ENCODE measurements at regions not wholly inside any gene's neighbourhood (a gene's known extent, or its start where the extent isn't known, plus 50 kb on each side); places are given as distances from the start of the nearest gene placed in this dataset.

- TF ChIP-seq, protein P1, sequence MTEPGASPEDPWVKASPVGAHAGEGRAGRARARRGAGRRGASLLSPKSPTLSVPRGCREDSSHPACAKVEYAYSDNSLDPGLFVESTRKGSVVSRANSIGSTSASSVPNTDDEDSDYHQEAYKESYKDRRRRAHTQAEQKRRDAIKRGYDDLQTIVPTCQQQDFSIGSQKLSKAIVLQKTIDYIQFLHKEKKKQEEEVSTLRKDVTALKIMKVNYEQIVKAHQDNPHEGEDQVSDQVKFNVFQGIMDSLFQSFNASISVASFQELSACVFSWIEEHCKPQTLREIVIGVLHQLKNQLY (CRISPR knock-in tag; IDR thresholded peaks at IDR 0.05), result no peak
- TF ChIP-seq, protein P2, sequence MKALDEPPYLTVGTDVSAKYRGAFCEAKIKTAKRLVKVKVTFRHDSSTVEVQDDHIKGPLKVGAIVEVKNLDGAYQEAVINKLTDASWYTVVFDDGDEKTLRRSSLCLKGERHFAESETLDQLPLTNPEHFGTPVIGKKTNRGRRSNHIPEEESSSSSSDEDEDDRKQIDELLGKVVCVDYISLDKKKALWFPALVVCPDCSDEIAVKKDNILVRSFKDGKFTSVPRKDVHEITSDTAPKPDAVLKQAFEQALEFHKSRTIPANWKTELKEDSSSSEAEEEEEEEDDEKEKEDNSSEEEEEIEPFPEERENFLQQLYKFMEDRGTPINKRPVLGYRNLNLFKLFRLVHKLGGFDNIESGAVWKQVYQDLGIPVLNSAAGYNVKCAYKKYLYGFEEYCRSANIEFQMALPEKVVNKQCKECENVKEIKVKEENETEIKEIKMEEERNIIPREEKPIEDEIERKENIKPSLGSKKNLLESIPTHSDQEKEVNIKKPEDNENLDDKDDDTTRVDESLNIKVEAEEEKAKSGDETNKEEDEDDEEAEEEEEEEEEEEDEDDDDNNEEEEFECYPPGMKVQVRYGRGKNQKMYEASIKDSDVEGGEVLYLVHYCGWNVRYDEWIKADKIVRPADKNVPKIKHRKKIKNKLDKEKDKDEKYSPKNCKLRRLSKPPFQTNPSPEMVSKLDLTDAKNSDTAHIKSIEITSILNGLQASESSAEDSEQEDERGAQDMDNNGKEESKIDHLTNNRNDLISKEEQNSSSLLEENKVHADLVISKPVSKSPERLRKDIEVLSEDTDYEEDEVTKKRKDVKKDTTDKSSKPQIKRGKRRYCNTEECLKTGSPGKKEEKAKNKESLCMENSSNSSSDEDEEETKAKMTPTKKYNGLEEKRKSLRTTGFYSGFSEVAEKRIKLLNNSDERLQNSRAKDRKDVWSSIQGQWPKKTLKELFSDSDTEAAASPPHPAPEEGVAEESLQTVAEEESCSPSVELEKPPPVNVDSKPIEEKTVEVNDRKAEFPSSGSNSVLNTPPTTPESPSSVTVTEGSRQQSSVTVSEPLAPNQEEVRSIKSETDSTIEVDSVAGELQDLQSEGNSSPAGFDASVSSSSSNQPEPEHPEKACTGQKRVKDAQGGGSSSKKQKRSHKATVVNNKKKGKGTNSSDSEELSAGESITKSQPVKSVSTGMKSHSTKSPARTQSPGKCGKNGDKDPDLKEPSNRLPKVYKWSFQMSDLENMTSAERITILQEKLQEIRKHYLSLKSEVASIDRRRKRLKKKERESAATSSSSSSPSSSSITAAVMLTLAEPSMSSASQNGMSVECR (CRISPR knock-in tag; IDR thresholded peaks at IDR 0.05; ENCODE audit: borderline replicate concordance), result no peak
Measured at GRCh38 chr13:61654481-61654880, 238.8 kb upstream of the PCDH20 start (continued).

DNA sequence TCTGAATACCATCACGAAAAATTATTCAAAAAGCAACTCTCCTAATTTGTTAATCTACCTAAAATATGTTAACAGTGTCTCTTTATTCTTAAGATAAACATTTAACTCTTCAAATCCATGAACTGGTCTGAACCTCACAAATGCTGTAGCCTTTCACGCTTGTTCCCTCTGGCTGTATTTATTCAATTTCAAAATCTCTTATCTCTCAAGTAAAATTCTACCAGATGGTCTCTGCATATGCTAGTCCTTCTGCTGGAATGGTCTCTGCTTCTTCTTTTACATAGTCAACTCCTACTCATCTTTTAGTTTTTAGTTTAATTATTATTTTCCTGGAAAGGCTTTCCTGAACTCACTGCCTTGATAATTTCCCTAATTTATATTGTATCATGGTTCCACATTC is 232.9 kb upstream of the PCDH20 start:
- ChIA-PET POLR2A (no interaction called here), CTCF (no interaction called here)
- H3K4me1 Mint-ChIP-seq, result no peaks in the 10 kb centered on the region
- no peak for TF ChIP-seq NFE2L1 (CRISPR knock-in tag; IDR thresholded peaks at IDR 0.05)
- H3K27me3 Mint-ChIP-seq (ENCODE audit: low read depth), result no peaks in the 10 kb centered on the region
- no peak overlapping the region for H3K4me3 Mint-ChIP-seq
- no peak for DNase-seq (ENCODE audit: low spot score)
- H3K27ac Mint-ChIP-seq, result no peak overlapping the region
- peaks cover under 1% of the 10 kb centered on the region; the same call in 1 of the 2 replicates for H3K9me3 Mint-ChIP-seq
- no peaks in the 10 kb centered on the region for H3K36me3 Mint-ChIP-seq
- no peak for ATAC-seq

GRCh38 chr13:61612192-61612591 is 196.5 kb upstream of the PCDH20 start:
- H3K4me1 Mint-ChIP-seq, result peaks cover 13% of the 10 kb centered on the region
- TF ChIP-seq CREB1 (CRISPR knock-in tag; IDR thresholded peaks at IDR 0.05) (no peak), EMX1 (CRISPR knock-in tag; IDR thresholded peaks at IDR 0.05) (no peak), SMAD4 (CRISPR knock-in tag; IDR thresholded peaks at IDR 0.05) (no peak), ATF2 (CRISPR knock-in tag; IDR thresholded peaks at IDR 0.05; ENCODE audit: borderline replicate concordance, low read depth) (no peak), IRF1 (CRISPR knock-in tag; IDR thresholded peaks at IDR 0.05) (no peak), ATF3 (CRISPR knock-in tag; conservative IDR thresholded peaks at IDR 0.05) (no peak), GTF2I (CRISPR knock-in tag; conservative IDR thresholded peaks at IDR 0.05) (no peak)
- TF ChIP-seq, protein P3, sequence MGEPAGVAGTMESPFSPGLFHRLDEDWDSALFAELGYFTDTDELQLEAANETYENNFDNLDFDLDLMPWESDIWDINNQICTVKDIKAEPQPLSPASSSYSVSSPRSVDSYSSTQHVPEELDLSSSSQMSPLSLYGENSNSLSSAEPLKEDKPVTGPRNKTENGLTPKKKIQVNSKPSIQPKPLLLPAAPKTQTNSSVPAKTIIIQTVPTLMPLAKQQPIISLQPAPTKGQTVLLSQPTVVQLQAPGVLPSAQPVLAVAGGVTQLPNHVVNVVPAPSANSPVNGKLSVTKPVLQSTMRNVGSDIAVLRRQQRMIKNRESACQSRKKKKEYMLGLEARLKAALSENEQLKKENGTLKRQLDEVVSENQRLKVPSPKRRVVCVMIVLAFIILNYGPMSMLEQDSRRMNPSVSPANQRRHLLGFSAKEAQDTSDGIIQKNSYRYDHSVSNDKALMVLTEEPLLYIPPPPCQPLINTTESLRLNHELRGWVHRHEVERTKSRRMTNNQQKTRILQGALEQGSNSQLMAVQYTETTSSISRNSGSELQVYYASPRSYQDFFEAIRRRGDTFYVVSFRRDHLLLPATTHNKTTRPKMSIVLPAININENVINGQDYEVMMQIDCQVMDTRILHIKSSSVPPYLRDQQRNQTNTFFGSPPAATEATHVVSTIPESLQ (CRISPR knock-in tag; IDR thresholded peaks at IDR 0.05), result no peak
- TF ChIP-seq, protein P4, sequence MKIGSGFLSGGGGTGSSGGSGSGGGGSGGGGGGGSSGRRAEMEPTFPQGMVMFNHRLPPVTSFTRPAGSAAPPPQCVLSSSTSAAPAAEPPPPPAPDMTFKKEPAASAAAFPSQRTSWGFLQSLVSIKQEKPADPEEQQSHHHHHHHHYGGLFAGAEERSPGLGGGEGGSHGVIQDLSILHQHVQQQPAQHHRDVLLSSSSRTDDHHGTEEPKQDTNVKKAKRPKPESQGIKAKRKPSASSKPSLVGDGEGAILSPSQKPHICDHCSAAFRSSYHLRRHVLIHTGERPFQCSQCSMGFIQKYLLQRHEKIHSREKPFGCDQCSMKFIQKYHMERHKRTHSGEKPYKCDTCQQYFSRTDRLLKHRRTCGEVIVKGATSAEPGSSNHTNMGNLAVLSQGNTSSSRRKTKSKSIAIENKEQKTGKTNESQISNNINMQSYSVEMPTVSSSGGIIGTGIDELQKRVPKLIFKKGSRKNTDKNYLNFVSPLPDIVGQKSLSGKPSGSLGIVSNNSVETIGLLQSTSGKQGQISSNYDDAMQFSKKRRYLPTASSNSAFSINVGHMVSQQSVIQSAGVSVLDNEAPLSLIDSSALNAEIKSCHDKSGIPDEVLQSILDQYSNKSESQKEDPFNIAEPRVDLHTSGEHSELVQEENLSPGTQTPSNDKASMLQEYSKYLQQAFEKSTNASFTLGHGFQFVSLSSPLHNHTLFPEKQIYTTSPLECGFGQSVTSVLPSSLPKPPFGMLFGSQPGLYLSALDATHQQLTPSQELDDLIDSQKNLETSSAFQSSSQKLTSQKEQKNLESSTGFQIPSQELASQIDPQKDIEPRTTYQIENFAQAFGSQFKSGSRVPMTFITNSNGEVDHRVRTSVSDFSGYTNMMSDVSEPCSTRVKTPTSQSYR (CRISPR knock-in tag; IDR thresholded peaks at IDR 0.05), result no peak
- no peak for DNase-seq (ENCODE audit: low spot score)
- POLR2A ChIA-PET, result no interaction called here
- peaks cover 4% of the 10 kb centered on the region for H3K9me3 Mint-ChIP-seq
- no peaks in the 10 kb centered on the region for H3K27me3 Mint-ChIP-seq (ENCODE audit: low read depth)
- H3K36me3 Mint-ChIP-seq, result peaks cover 6% of the 10 kb centered on the region
- CTCF ChIA-PET, result no interaction called here
- no peak for ATAC-seq
- H3K4me3 Mint-ChIP-seq, result no peak overlapping the region
- H3K27ac Mint-ChIP-seq, result no peak overlapping the region
